Colonic mucosa (tissue), 4 donors: ENCODE measurements at regions not wholly inside any gene's neighbourhood (a gene's known extent, or its start where the extent isn't known, plus 50 kb on each side); places are given as distances from the start of the nearest gene placed in this dataset.
A peak's percentile ranks its signal among the peaks of the same experiment; 100 is the strongest.

Experiments
- DNase-seq: peaks from one replicate; pipeline ENCODE4 v3.0.0-alpha.2; 2020
- H3K27ac ChIP-seq: fragments of 200-600 bp; one replicate; pipeline ENCODE4 v1.8.0; 2021
- H3K27me3 ChIP-seq: fragments of 200-600 bp; one replicate; pipeline ENCODE4 v1.8.0; 2021
- H3K36me3 ChIP-seq: fragments of 200-600 bp; one replicate; pipeline ENCODE4 v1.8.0; 2021
- H3K4me1 ChIP-seq: fragments of 200-600 bp; one replicate; pipeline ENCODE4 v1.8.0; 2021; ENCODE audit warnings: mild to moderate bottlenecking
- H3K4me3 ChIP-seq: fragments of 200-600 bp; one replicate; pipeline ENCODE4 v1.8.0; 2021
- H3K9ac ChIP-seq, 2 donors: one replicate each; pipeline ENCODE4 v1.7.0; 2013; ENCODE audit warnings: control low read depth in 2 of 2, low read depth in 2 of 2, low read length in 2 of 2
- H3K9me3 ChIP-seq: fragments of 200-600 bp; one replicate; pipeline ENCODE4 v1.8.0; 2021
- CTCF ChIP-seq: fragments of 200-600 bp; IDR thresholded peaks from one replicate; pipeline ENCODE4 v1.8.0; 2022; ENCODE audit warnings: antibody characterized with exemption, mild to moderate bottlenecking
- intact Hi-C: fragments of 100-400 bp; cut with DNase I; formaldehyde crosslinking; loops from one replicate; pipeline ENCODE4 v1.14.1; 2022
- donor health status: healthy.
- donor health status: DM: no; HTN: no; CAD: no.
- donor health status: DM: no; HTN: no; CAD: no.

GRCh38 chr5:34469971-34470370 is 186.2 kb upstream of the RAI14 start:
- DNase-seq = no peak
- no peak overlapping the region for H3K27ac ChIP-seq
- no peaks in the 10 kb centered on the region for H3K27me3 ChIP-seq

GRCh38 chr5:34474573-34475021 is 181.5 kb upstream of the RAI14 start:
- H3K9me3 ChIP-seq = no peaks in the 10 kb centered on the region
- intact Hi-C loops = loop anchor here (5.0 kb wide), 1 partner anchor 528 kb away; no protein-coding TSS in a partner anchor
- peak; percentile 95 for TF ChIP-seq CTCF

More at GRCh38 chr5:34469971-34470370, 186.2 kb upstream of the RAI14 start:
- no peaks in the 10 kb centered on the region for H3K4me1 ChIP-seq
- H3K4me3 ChIP-seq = no peak overlapping the region
- intact Hi-C loops = loop anchor here (5.0 kb wide), 1 partner anchor 532 kb away; no protein-coding TSS in a partner anchor
- no peak for TF ChIP-seq CTCF
- H3K9me3 ChIP-seq = no peaks in the 10 kb centered on the region
- H3K36me3 ChIP-seq = no peaks in the 10 kb centered on the region
- H3K9ac ChIP-seq = no peak overlapping the region

GRCh38 chr5:34475249-34475966 is 180.7 kb upstream of the RAI14 start:
- H3K36me3 ChIP-seq = no peaks in the 10 kb centered on the region
- no peak overlapping the region for H3K4me3 ChIP-seq
- H3K4me1 ChIP-seq = no peaks in the 10 kb centered on the region
- no peak for TF ChIP-seq CTCF
- intact Hi-C loops = no loop called here
- H3K27me3 ChIP-seq = no peaks in the 10 kb centered on the region
- no peak overlapping the region for H3K9ac ChIP-seq
- H3K9me3 ChIP-seq = no peaks in the 10 kb centered on the region
- H3K27ac ChIP-seq = no peak overlapping the region
- no peak for DNase-seq

More at GRCh38 chr5:34474573-34475021, 181.5 kb upstream of the RAI14 start:
- no peaks in the 10 kb centered on the region for H3K36me3 ChIP-seq
- H3K27me3 ChIP-seq = no peaks in the 10 kb centered on the region
- H3K9ac ChIP-seq = no peak overlapping the region
- no peak overlapping the region for H3K27ac ChIP-seq
- DNase-seq = no peak
- H3K4me1 ChIP-seq = no peaks in the 10 kb centered on the region
- H3K4me3 ChIP-seq = no peak overlapping the region

- no peaks in the 10 kb centered on the region for H3K36me3 ChIP-seq
- H3K9me3 ChIP-seq = no peaks in the 10 kb centered on the region
- DNase-seq = no peak
- no peak overlapping the region for H3K9ac ChIP-seq
- H3K4me1 ChIP-seq = no peaks in the 10 kb centered on the region
- no peaks in the 10 kb centered on the region for H3K27me3 ChIP-seq
- H3K27ac ChIP-seq = no peak overlapping the region
- no peak overlapping the region for H3K4me3 ChIP-seq
- no peak for TF ChIP-seq CTCF
- intact Hi-C loops = no loop called here
These were observed 179.1 kb upstream of the RAI14 start for GRCh38 chr5:34476941-34477565.

GRCh38 chr5:34480810-34481528 is 175.2 kb upstream of the RAI14 start:
- Histone ChIP-seq H3K36me3 (no peaks in the 10 kb centered on the region), H3K9me3 (no peaks in the 10 kb centered on the region), H3K27me3 (no peaks in the 10 kb centered on the region), H3K9ac (no peak overlapping the region), H3K4me1 (no peaks in the 10 kb centered on the region), H3K27ac (no peak overlapping the region), H3K4me3 (no peak overlapping the region)
- intact Hi-C loops = no loop called here
- TF ChIP-seq CTCF = no peak
- no peak for DNase-seq
